ENCODE measurements at regions not wholly inside any gene's neighbourhood (a gene's known extent, or its start where the extent isn't known, plus 50 kb on each side); places are given as distances from the start of the nearest gene placed in this dataset.
"Not testable (repeated sequence)": the region's sequence is repeated elsewhere in the genome, so short reads cannot be mapped to it uniquely, and the experiment has no call there.

GRCh38 chr12:115898670-115899069, 378.8 kb downstream of the MED13L start:
- no peak for DNase-seq (ENCODE audit: low spot score)

GRCh38 chr12:115897729-115898128, 379.8 kb downstream of the MED13L start:
- DNase-seq (ENCODE audit: low spot score), result peak; percentile 30

DNA sequence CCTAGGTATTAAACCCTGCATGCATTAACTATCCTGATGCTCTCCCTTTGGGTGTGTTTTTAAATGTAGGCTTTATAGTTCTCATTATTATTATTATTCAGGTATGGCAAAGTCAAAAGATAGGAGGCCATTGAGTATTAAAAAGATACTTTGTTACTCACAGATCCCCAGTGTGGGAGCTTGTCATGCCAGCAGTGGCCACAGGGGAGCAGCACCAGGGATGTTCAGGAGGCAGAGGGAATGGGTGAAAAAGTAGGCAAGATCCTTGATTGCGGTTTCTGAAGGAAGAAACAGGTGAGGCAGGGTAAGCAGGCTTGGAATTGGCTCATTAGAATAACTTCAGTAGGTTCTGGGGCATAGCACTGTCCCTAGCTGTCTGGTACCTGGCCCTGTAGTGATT, 382.2 kb downstream of the MED13L start:
- DNase-seq (ENCODE audit: low spot score), result peak; percentile 21

- DNase-seq (ENCODE audit: low spot score), result no peak
Observed at GRCh38 chr12:115891556-115892164, 385.8 kb downstream of the MED13L start.

DNA sequence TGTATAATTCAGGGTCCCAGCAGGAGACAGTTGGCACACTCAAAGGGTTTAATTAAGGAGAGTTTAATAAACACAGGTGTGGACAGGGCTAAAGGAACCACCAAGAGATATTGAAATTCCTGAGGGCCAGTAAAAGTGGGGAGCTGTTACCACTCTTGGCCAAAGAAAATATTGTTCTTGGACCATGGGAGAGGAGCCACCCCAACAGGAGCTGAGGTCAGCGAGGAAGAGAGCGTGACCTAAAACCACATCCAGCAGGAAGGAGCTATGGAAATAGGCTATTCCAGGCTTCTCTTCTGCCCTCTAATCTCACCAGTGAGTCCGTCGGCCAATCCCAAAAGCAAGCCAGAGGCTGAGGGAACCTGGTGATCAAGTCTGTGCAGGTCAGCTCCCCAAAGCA, 390.8 kb downstream of the MED13L start:
- DNase-seq (ENCODE audit: low spot score), result no peak

- no peak for DNase-seq (ENCODE audit: low spot score)
Observed at GRCh38 chr12:115885040-115885690, 392.3 kb downstream of the MED13L start.

DNA sequence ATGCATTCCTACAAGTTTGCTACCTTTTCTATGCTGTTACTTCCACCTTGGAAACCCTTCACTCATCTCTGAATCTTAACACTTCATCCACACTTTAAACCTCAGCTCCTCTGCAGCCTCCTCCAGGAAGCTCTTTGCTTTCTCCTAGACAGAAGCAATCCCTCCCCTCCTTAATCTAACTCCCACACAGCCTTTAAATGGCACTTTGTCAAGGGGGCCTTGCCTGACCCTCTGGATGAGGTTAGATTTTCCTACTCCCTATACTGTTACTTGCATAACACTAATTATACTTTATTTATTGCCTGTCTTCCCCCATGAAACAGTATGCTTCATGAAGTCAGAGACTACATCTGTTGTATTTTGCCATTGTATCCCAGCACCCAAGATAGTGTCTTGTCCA, 394.6 kb downstream of the MED13L start:
- DNase-seq (ENCODE audit: low spot score), result no peak

GRCh38 chr12:115880238-115880637, 397.3 kb downstream of the MED13L start:
- DNase-seq (ENCODE audit: low spot score), result no peak

DNA sequence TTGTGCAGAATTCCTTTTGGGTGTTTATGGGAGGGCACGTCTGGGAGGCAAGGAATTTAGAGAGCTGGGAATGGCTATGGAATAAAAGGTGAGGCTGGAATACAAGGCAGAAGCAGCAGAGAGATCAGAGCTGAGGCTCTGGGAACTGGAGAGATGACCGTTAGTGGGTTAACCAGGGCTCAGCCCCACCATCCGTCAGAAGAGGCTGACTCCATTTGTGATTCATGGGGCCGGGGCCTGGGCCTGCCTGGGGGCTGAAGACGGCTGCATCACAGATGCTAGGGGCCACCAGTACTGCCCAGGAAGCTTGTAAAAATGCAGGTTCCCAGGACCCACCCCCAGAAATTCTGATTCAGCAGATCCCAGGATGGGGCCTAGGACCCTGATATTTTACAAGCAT, 398.1 kb downstream of the MED13L start:
- no peak for DNase-seq (ENCODE audit: low spot score)

- no peak for DNase-seq (ENCODE audit: low spot score)
Observed at GRCh38 chr12:115873451-115874082, 403.9 kb downstream of the MED13L start.

GRCh38 chr12:115872919-115873357, 404.6 kb downstream of the MED13L start:
- no peak for DNase-seq (ENCODE audit: low spot score)

DNA sequence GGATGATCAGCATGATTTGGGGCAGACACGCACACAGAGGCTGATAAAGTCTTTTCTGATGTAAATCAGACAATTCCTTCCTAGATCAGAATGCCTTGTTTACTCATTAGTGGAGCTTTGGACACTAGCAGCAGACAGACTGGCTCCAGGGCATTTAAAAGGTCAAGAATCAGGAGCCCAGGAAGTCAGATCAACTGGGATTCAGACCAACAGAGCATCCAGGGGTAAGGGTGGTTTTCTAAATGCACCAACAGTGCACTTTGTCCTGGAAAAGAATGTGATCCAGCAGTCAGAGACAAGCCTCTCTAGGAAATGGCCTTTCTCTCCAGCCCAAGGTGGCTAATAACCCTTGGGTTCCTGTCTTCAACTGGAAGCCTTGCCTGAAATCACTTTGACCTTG, 405.3 kb downstream of the MED13L start:
- no peak for DNase-seq (ENCODE audit: low spot score)

DNA sequence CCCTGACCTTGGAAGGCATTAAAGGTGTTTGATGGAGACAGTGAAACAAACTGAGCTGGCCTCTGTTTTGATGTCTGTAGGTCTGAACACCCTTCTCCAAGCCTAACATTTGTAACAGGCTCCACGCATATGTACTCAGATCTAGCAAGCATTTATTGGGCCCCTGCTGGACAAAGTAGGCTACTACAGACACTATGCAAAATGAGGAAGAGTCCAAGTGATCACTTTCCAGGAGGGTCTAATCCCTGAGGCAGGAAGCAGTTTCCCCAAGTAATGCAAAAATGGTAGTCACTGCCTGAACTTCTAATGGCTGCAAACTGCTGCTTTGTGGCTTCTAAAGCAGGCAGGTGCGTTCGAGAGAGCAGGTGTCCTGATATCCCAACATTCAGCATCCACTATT, 405.8 kb downstream of the MED13L start:
- DNase-seq (ENCODE audit: low spot score), result peak; percentile 54

- DNase-seq (ENCODE audit: low spot score), result no peak
Observed at GRCh38 chr12:115870510-115870909, 407.0 kb downstream of the MED13L start.

- no peak for DNase-seq (ENCODE audit: low spot score)
Observed at GRCh38 chr12:115870021-115870420, 407.5 kb downstream of the MED13L start.

DNA sequence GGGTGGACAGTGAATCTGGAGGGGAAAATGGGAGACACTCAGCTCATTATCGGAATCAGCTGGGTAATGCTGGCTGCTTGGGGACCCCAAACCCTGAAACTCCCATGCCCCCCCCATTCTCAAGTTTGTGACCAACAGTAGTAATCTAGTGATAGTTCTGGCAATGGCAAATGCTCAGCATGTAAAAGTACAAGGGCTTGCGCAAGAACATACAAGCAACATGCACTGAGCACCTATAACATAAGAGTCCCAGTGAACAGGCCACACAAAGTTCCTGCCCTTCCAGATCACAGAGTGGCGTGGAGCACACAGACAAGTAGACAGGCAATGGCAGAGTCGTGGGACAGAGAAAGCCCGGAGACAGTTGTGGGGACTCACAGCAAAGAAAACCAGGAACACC, 407.9 kb downstream of the MED13L start:
- DNase-seq (ENCODE audit: low spot score), result no peak

- DNase-seq (ENCODE audit: low spot score), result no peak
Observed at GRCh38 chr12:115868624-115869023, 408.9 kb downstream of the MED13L start.

DNA sequence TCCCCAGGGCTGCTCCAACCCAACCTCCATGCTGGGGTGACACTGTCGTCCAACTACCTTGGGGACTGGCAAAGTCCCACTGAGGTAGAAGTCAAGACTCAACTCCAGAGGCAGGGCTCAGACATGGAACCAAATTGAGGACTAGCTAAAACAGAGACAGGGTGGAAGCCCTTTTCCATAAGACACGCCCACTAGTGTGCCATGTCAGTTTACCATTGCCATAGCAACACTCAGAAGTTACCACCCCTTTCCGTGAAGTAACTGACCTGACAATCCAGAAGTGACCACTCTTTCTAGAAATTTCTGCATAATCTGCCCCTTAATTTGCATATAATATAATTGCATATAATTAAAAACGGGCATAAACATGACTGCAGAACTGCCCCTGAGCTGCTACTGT, 409.6 kb downstream of the MED13L start:
- DNase-seq (ENCODE audit: low spot score), result no peak

GRCh38 chr12:115866909-115867525, 410.5 kb downstream of the MED13L start:
- DNase-seq (ENCODE audit: low spot score), result no peak

- DNase-seq (ENCODE audit: low spot score), result not testable (repeated sequence)
Observed at GRCh38 chr12:115866281-115866680, 411.2 kb downstream of the MED13L start.

GRCh38 chr12:115864396-115864795, 413.1 kb downstream of the MED13L start:
- no peak for DNase-seq (ENCODE audit: low spot score)

DNA sequence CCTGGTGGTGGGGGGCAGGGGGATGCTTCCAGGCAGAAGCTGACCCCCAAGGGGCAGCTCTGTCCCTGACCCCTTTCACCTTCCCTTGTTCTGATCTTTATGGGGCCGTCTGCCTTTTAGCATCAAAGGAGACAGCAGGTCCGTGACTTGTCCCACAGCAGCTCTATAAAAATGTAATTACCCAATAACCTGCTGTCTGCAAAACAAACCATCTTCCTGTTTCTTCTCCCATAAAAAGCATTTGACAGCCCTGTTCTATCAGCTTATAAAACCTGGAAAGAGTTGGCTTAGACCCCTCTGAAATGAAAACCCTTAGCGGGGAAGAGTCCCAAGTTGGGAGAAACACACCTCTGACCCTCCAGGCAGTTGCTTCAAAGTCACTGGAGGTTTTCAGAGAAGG, 416.9 kb downstream of the MED13L start:
- no peak for DNase-seq (ENCODE audit: low spot score)

DNA sequence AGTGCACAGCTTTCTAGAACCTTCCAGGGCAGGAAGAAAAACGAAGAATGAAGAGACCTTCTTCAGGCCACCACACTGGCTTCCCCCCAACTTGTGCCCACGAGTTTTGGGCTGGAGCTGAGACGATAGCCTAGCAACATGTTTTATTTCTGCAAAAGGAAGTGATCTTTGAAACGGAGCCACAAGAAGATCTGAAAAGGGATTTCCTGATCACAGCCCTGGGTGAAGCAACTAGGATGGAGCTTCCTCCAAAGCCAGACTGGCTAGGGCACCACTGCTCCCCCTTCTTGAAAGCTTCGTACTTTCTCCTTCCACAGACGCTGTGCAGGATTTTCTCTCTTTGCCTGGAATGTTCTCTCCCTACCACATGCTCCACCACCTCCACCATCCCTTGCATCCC, 418.3 kb downstream of the MED13L start:
- no peak for DNase-seq (ENCODE audit: low spot score)

Measured in AG20443 (cell line).